ENCODE measurements at regions not wholly inside any gene's neighbourhood (a gene's known extent, or its start where the extent isn't known, plus 50 kb on each side); places are given as distances from the start of the nearest gene placed in this dataset.
"Not testable (repeated sequence)": the region's sequence is repeated elsewhere in the genome, so short reads cannot be mapped to it uniquely, and the experiment has no call there.

- no peak overlapping the region for H3K4me3 Mint-ChIP-seq
- no peaks in the 10 kb centered on the region for H3K4me1 Mint-ChIP-seq (ENCODE audit: low read depth)
- ATAC-seq (replicated peaks in 1 of 2), result no peak
- no peak overlapping the region for H3K27ac Mint-ChIP-seq
- no peaks in the 10 kb centered on the region for H3K9me3 Mint-ChIP-seq
- H3K36me3 Mint-ChIP-seq (ENCODE audit: insufficient read depth in 2 of 2), result no peaks in the 10 kb centered on the region
- H3K27me3 Mint-ChIP-seq (ENCODE audit: low read depth), result no peaks in the 10 kb centered on the region
- DNase-seq, result no peak
Observed at GRCh38 chr2:18986046-18986445, 372.4 kb downstream of the OSR1 start.

GRCh38 chr2:18980786-18981430 lies 377.5 kb downstream of the OSR1 start:
- Mint-ChIP-seq H3K27ac (no peak overlapping the region), H3K4me3 (no peak overlapping the region), H3K9me3 (peaks cover 0 to 3% of the 10 kb centered on the region in 2 donors), H3K4me1 (ENCODE audit: low read depth) (no peaks in the 10 kb centered on the region), H3K36me3 (ENCODE audit: insufficient read depth in 2 of 2) (no peaks in the 10 kb centered on the region), H3K27me3 (ENCODE audit: low read depth) (no peaks in the 10 kb centered on the region)
- DNase-seq, result no peak
- ATAC-seq (replicated peaks in 1 of 2), result no peak

- ATAC-seq (replicated peaks in 1 of 2), result no peak
- peaks cover 0 to 3% of the 10 kb centered on the region in 2 donors for H3K9me3 Mint-ChIP-seq
- no peaks in the 10 kb centered on the region for H3K27me3 Mint-ChIP-seq (ENCODE audit: low read depth)
- no peaks in the 10 kb centered on the region for H3K4me1 Mint-ChIP-seq (ENCODE audit: low read depth)
- no peak overlapping the region for H3K27ac Mint-ChIP-seq
- DNase-seq, result no peak
- no peak overlapping the region for H3K4me3 Mint-ChIP-seq
- no peaks in the 10 kb centered on the region for H3K36me3 Mint-ChIP-seq (ENCODE audit: insufficient read depth in 2 of 2)
Observed at GRCh38 chr2:18980104-18980785, 378.2 kb downstream of the OSR1 start.

- ATAC-seq (replicated peaks in 1 of 2) (no peak), DNase-seq (no peak)
- peaks cover 0 to 3% of the 10 kb centered on the region in 2 donors for H3K9me3 Mint-ChIP-seq
- H3K4me1 Mint-ChIP-seq (ENCODE audit: low read depth), result no peaks in the 10 kb centered on the region
- H3K4me3 Mint-ChIP-seq, result no peak overlapping the region
- no peaks in the 10 kb centered on the region for H3K36me3 Mint-ChIP-seq (ENCODE audit: insufficient read depth in 2 of 2)
- no peak overlapping the region for H3K27ac Mint-ChIP-seq
- no peaks in the 10 kb centered on the region for H3K27me3 Mint-ChIP-seq (ENCODE audit: low read depth)
Observed at GRCh38 chr2:18977409-18977808, 381.0 kb downstream of the OSR1 start.

GRCh38 chr2:18976168-18976961 lies 382.1 kb downstream of the OSR1 start:
- no peak overlapping the region for H3K4me3 Mint-ChIP-seq
- no peaks in the 10 kb centered on the region for H3K27me3 Mint-ChIP-seq (ENCODE audit: low read depth)
- H3K27ac Mint-ChIP-seq, result no peak overlapping the region
- no peaks in the 10 kb centered on the region for H3K4me1 Mint-ChIP-seq (ENCODE audit: low read depth)
- peaks cover 0 to 3% of the 10 kb centered on the region in 2 donors for H3K9me3 Mint-ChIP-seq
- DNase-seq, result no peak
- no peak for ATAC-seq (replicated peaks in 1 of 2)
- no peaks in the 10 kb centered on the region for H3K36me3 Mint-ChIP-seq (ENCODE audit: insufficient read depth in 2 of 2)

- Mint-ChIP-seq H3K27me3 (ENCODE audit: low read depth) (no peaks in the 10 kb centered on the region), H3K36me3 (ENCODE audit: insufficient read depth in 2 of 2) (no peaks in the 10 kb centered on the region), H3K4me3 (no peak overlapping the region), H3K27ac (no peak overlapping the region), H3K4me1 (ENCODE audit: low read depth) (no peaks in the 10 kb centered on the region), H3K9me3 (peaks cover 0 to 3% of the 10 kb centered on the region in 2 donors)
- DNase-seq (no peak), ATAC-seq (replicated peaks in 1 of 2) (no peak)
Observed at GRCh38 chr2:18975506-18976167, 382.8 kb downstream of the OSR1 start.

GRCh38 chr2:18971628-18972027 lies 382.3 kb upstream of the NT5C1B start:
- Mint-ChIP-seq H3K4me3 (no peak overlapping the region), H3K36me3 (ENCODE audit: insufficient read depth in 2 of 2) (no peaks in the 10 kb centered on the region), H3K4me1 (ENCODE audit: low read depth) (no peaks in the 10 kb centered on the region), H3K27ac (no peak overlapping the region), H3K27me3 (ENCODE audit: low read depth) (no peaks in the 10 kb centered on the region), H3K9me3 (peaks cover 0 to 4% of the 10 kb centered on the region in 2 donors)
- no peak for ATAC-seq (replicated peaks in 1 of 2)
- no peak for DNase-seq

- Mint-ChIP-seq H3K27me3 (ENCODE audit: low read depth) (no peaks in the 10 kb centered on the region), H3K9me3 (peaks cover 0 to 2% of the 10 kb centered on the region in 2 donors), H3K4me1 (ENCODE audit: low read depth) (no peaks in the 10 kb centered on the region), H3K27ac (no peak overlapping the region), H3K4me3 (no peak overlapping the region), H3K36me3 (ENCODE audit: insufficient read depth in 2 of 2) (no peaks in the 10 kb centered on the region)
- no peak for DNase-seq
- ATAC-seq (replicated peaks in 1 of 2), result no peak
Observed at GRCh38 chr2:18971069-18971378, 381.7 kb upstream of the NT5C1B start.

- H3K27ac Mint-ChIP-seq, result no peak overlapping the region
- H3K4me1 Mint-ChIP-seq (ENCODE audit: low read depth), result no peaks in the 10 kb centered on the region
- no peak overlapping the region for H3K4me3 Mint-ChIP-seq
Observed at GRCh38 chr2:18966131-18966530, 376.8 kb upstream of the NT5C1B start.

GRCh38 chr2:18963739-18964256 lies 374.4 kb upstream of the NT5C1B start:
- not testable (repeated sequence) for DNase-seq; ATAC-seq (replicated peaks in 1 of 2); H3K4me3 Mint-ChIP-seq; H3K27me3 Mint-ChIP-seq (ENCODE audit: low read depth); H3K9me3 Mint-ChIP-seq; H3K36me3 Mint-ChIP-seq (ENCODE audit: insufficient read depth in 2 of 2); H3K27ac Mint-ChIP-seq; H3K4me1 Mint-ChIP-seq (ENCODE audit: low read depth)

More at GRCh38 chr2:18966131-18966530, 376.8 kb upstream of the NT5C1B start:
- Mint-ChIP-seq H3K36me3 (ENCODE audit: insufficient read depth in 2 of 2) (peaks cover 0 to 2% of the 10 kb centered on the region in 2 donors), H3K9me3 (peaks cover 2 to 5% of the 10 kb centered on the region in 2 donors), H3K27me3 (ENCODE audit: low read depth) (no peaks in the 10 kb centered on the region)
- ATAC-seq (replicated peaks in 1 of 2) (no peak), DNase-seq (no peak)

- no peaks in the 10 kb centered on the region for H3K27me3 Mint-ChIP-seq (ENCODE audit: low read depth)
- no peak overlapping the region for H3K4me3 Mint-ChIP-seq
- no peaks in the 10 kb centered on the region for H3K4me1 Mint-ChIP-seq (ENCODE audit: low read depth)
- peaks cover 0 to 5% of the 10 kb centered on the region in 2 donors for H3K9me3 Mint-ChIP-seq
- ATAC-seq (replicated peaks in 1 of 2) (no peak), DNase-seq (no peak)
- no peak overlapping the region for H3K27ac Mint-ChIP-seq
- H3K36me3 Mint-ChIP-seq (ENCODE audit: insufficient read depth in 2 of 2), result peaks cover 0 to 2% of the 10 kb centered on the region in 2 donors
Observed at GRCh38 chr2:18961991-18962421, 372.6 kb upstream of the NT5C1B start.

- Mint-ChIP-seq H3K27me3 (ENCODE audit: low read depth) (no peaks in the 10 kb centered on the region), H3K36me3 (ENCODE audit: insufficient read depth in 2 of 2) (peaks cover 0 to 2% of the 10 kb centered on the region in 2 donors), H3K4me1 (ENCODE audit: low read depth) (no peaks in the 10 kb centered on the region), H3K4me3 (no peak overlapping the region), H3K9me3 (peaks cover 2 to 5% of the 10 kb centered on the region in 2 donors), H3K27ac (no peak overlapping the region)
- ATAC-seq (replicated peaks in 1 of 2) (no peak), DNase-seq (no peak)
Observed at GRCh38 chr2:18959952-18960717, 370.8 kb upstream of the NT5C1B start.

All from activated T-cell treated with anti-CD3 and anti-CD28 coated beads, Interleukin-2, amount 50 U/mL, for 72 hours (primary cell).